A549 (cell line): ENCODE measurements at regions not wholly inside any gene's neighbourhood (a gene's known extent, or its start where the extent isn't known, plus 50 kb on each side); places are given as distances from the start of the nearest gene placed in this dataset.

Experiments used
- ATAC-seq, 2 experiments: fragments of 200-7000 bp in 1 of 2; fragments of >200 bp in 1 of 2; cut with Nextera tagmentation in 1 of 2; cut with Tn5 transposase in 1 of 2; 3 replicates each; pipeline versions ENCODE4 v1.8.0 to v1.9.1; 2018 to 2020; ENCODE audit warnings: mild to moderate bottlenecking in 1 of 2, moderate library complexity in 1 of 2
- CTCF ChIA-PET: fragments of 300-600 bp; sonication (Branson Sonifier 250); formaldehyde crosslinking; extraction: SDS; loops from one replicate; lab custom pipeline; 2021; ENCODE audit warnings: antibody characterized with exemption, inconsistent platforms; lab: Yijun Ruan, JAX
- POLR2A ChIA-PET: fragments of 350-600 bp; formaldehyde crosslinking; extraction: SDS; loops from one replicate; lab custom pipeline; 2021; ENCODE audit warnings: antibody characterized with exemption, inconsistent platforms; lab: Yijun Ruan, JAX
- DNase-seq, 2 experiments: peaks; one replicate each; pipeline versions ENCODE4 v3.0.0 to v3.0.0-alpha.2; 2011 to 2016; ENCODE audit warnings: low read depth in 1 of 2, low spot score in 1 of 2
- FAIRE-seq: peaks from 2 replicates; lab custom pipeline; 2011; peaks lifted over from hg19 to GRCh38; lab: Jason Lieb, UNC
- H3K27ac ChIP-seq, 2 experiments: fragments of >200 bp; sonication (Bioruptor Twin); formaldehyde crosslinking; 3 replicates each; pipeline ENCODE4 v1.5.1; 2016 to 2017
- H3K4me1 ChIP-seq: fragments of >200 bp; sonication (Bioruptor Twin); formaldehyde crosslinking; 3 replicates; pipeline ENCODE4 v1.6.1; 2016
- H3K4me2 ChIP-seq: fragments of >200 bp; sonication (Bioruptor Twin); formaldehyde crosslinking; 3 replicates; pipeline ENCODE4 v1.6.1; 2016
- H3K4me3 ChIP-seq: fragments of >200 bp; sonication (Bioruptor Twin); formaldehyde crosslinking; 3 replicates; pipeline ENCODE4 v1.5.1; 2016
- H3K9me3 ChIP-seq: fragments of >200 bp; sonication (Bioruptor Twin); formaldehyde crosslinking; 3 replicates; pipeline ENCODE4 v1.6.1; 2016
- BHLHE40 ChIP-seq: IDR thresholded peaks from 2 replicates; pipeline ENCODE4 v1.6.1; 2012; ENCODE audit warnings: low read depth, low read length, inconsistent platforms
- CBX2 ChIP-seq: fragments of 200-600 bp; sonication (generic); IDR thresholded peaks from 2 replicates; pipeline ENCODE4 v1.6.1; 2016; ENCODE audit warnings: low read depth, mild to moderate bottlenecking, borderline replicate concordance
- CEBPB ChIP-seq, 2 experiments: fragments of >200 bp in 1 of 2; sonication (Bioruptor Twin) in 1 of 2; formaldehyde crosslinking in 1 of 2; IDR thresholded peaks; 2 replicates each; pipeline ENCODE4 v1.6.1; 2012 to 2016
- CHD2 ChIP-seq: fragments of 150-350 bp; IDR thresholded peaks from 2 replicates; pipeline ENCODE4 v1.6.1; 2014; ENCODE audit warnings: low read length; ENCODE audit not compliant: partially characterized antibody
- CTCF ChIP-seq: fragments of >200 bp; sonication (Bioruptor Twin); formaldehyde crosslinking; IDR thresholded peaks from 3 replicates; pipeline ENCODE4 v1.5.1; 2016
- E2F6 ChIP-seq: IDR thresholded peaks from 2 replicates; pipeline ENCODE4 v1.6.1; 2012; ENCODE audit warnings: low read depth, borderline replicate concordance
- EHMT2 ChIP-seq: fragments of 200-600 bp; sonication (generic); IDR thresholded peaks from 2 replicates; pipeline ENCODE4 v1.6.1; 2016; ENCODE audit warnings: antibody characterized with exemption, low read depth, mild to moderate bottlenecking, moderate library complexity
- ELK1 ChIP-seq: fragments of 150-350 bp; IDR thresholded peaks from 2 replicates; pipeline ENCODE4 v1.6.1; 2014; ENCODE audit warnings: low read depth, mild to moderate bottlenecking, low read length
- ESRRA ChIP-seq: fragments of 150-350 bp; IDR thresholded peaks from 2 replicates; pipeline ENCODE4 v1.6.1; 2014; ENCODE audit warnings: mild to moderate bottlenecking, low read length, borderline replicate concordance
- FOSB ChIP-seq: fragments of 250-450 bp; sonication (Bioruptor Pico); IDR thresholded peaks from 2 replicates; pipeline ENCODE4 v1.5.0; 2020; ENCODE audit warnings: mild to moderate bottlenecking, moderate library complexity
- JUNB ChIP-seq: fragments of >200 bp; sonication (Bioruptor Twin); formaldehyde crosslinking; IDR thresholded peaks from 2 replicates; pipeline ENCODE4 v1.6.1; 2016
- KDM1A ChIP-seq: fragments of 200-600 bp; sonication (generic); IDR thresholded peaks from 2 replicates; pipeline ENCODE4 v1.6.1; 2016; ENCODE audit warnings: low read depth, mild to moderate bottlenecking
- MAFK ChIP-seq: fragments of 450-650 bp; IDR thresholded peaks from 2 replicates; pipeline ENCODE4 v1.6.1; 2014; ENCODE audit not compliant: partially characterized antibody
- NFE2L2 ChIP-seq: fragments of 150-350 bp; conservative IDR thresholded peaks from 2 replicates; pipeline ENCODE4 v1.6.1; 2014; ENCODE audit warnings: low read length
- PBX3 ChIP-seq: IDR thresholded peaks from 2 replicates; pipeline ENCODE4 v1.6.1; 2012
- RARB ChIP-seq: fragments of 250-450 bp; sonication (Bioruptor Pico); IDR thresholded peaks from 2 replicates; pipeline ENCODE4 v1.8.0; 2021; ENCODE audit warnings: mild to moderate bottlenecking, moderate library complexity
- SREBF2 ChIP-seq: fragments of 450-650 bp; IDR thresholded peaks from 2 replicates; pipeline ENCODE4 v1.6.1; 2014; ENCODE audit warnings: mild to moderate bottlenecking, moderate library complexity
- TP53 ChIP-seq: fragments of 250-450 bp; sonication (Bioruptor Pico); IDR thresholded peaks from 2 replicates; pipeline ENCODE4 v1.5.0; 2021; ENCODE audit warnings: mild to moderate bottlenecking, moderate library complexity
- USF2 ChIP-seq: fragments of 450-650 bp; IDR thresholded peaks from 2 replicates; pipeline ENCODE4 v1.6.1; 2014; ENCODE audit warnings: antibody characterized with exemption
- WGBS: methylation state at CpG from one replicate; pipeline ENCODE4 v1.1.6; 2017; ENCODE audit errors: missing lambda C conversion rate; 5-methylcytosine and 5-hydroxymethylcytosine counted together

GRCh38 chr5:142500227-142500905, 175.5 kb upstream of the SPRY4 start:
- no peaks in the 10 kb centered on the region for H3K9me3 ChIP-seq
- H3K4me3 ChIP-seq = no peak overlapping the region
- DNase-seq (no peak), FAIRE-seq (no peak), ATAC-seq (no peak)
- peak overlapping the region in 1 of 2 experiments; percentile 40; a peak in 3 of 6 replicates for H3K27ac ChIP-seq
- H3K4me2 ChIP-seq = peak overlapping the region; percentile 27
- ChIA-PET POLR2A (no interaction called here), CTCF (interaction anchor here (1.3 kb wide), 1 partner anchor 198 kb away, joined by 3 read pairs; no protein-coding TSS in a partner anchor)
- 80% methylated on average over 3 of the region's 3 CpGs for WGBS
- TF ChIP-seq SREBF2 (no peak), ESRRA (no peak), MAFK (no peak), CTCF (no peak)
- peaks cover 14% of the 10 kb centered on the region for H3K4me1 ChIP-seq

- H3K4me2 ChIP-seq = peak overlapping the region; percentile 27
- no peak; a peak in 2 of 6 replicates for ATAC-seq
- POLR2A ChIA-PET = no interaction called here
- peak overlapping the region in 1 of 2 experiments; percentile 40; a peak in 3 of 6 replicates for H3K27ac ChIP-seq
- no peaks in the 10 kb centered on the region for H3K9me3 ChIP-seq
- CTCF ChIA-PET = interaction anchor here (1.3 kb wide), 1 partner anchor 198 kb away, joined by 3 read pairs; no protein-coding TSS in a partner anchor
- H3K4me1 ChIP-seq = peaks cover 14% of the 10 kb centered on the region
- no peak overlapping the region for H3K4me3 ChIP-seq
- WGBS = 26% methylated on average over 6 of the region's 6 CpGs
- TF ChIP-seq BHLHE40 = no peak
- TF ChIP-seq CTCF = no peak
- no peak for TF ChIP-seq KDM1A
- no peak for TF ChIP-seq PBX3
- TF ChIP-seq RARB (CRISPR knock-in tag) = no peak
- no peak for TF ChIP-seq TP53 (CRISPR knock-in tag)
- TF ChIP-seq CHD2 = no peak
- TF ChIP-seq CEBPB (IDR thresholded peaks at IDR 0.05) = no peak
- no peak for TF ChIP-seq NFE2L2
- no peak for TF ChIP-seq E2F6
- TF ChIP-seq USF2 = no peak
- TF ChIP-seq CBX2 = no peak
- TF ChIP-seq FOSB (CRISPR knock-in tag) = no peak
- TF ChIP-seq JUNB = no peak
- no peak for TF ChIP-seq ELK1
- TF ChIP-seq EHMT2 = no peak
- TF ChIP-seq, all 56 proteins: peak for 0
- FAIRE-seq = no peak
- DNase-seq = no peak
These were observed 174.9 kb upstream of the SPRY4 start for GRCh38 chr5:142499591-142500226.
